WTC11 (cell line): ENCODE measurements at regions not wholly inside any gene's neighbourhood (a gene's known extent, or its start where the extent isn't known, plus 50 kb on each side); places are given as distances from the start of the nearest gene placed in this dataset.

Experiments
- ATAC-seq: fragments of 200-7000 bp; cut with Tn5 transposase; 2 replicates; pipeline ENCODE4 v1.10.0; 2021; ENCODE audit warnings: mild to moderate bottlenecking, moderate library complexity
- CTCF ChIA-PET: fragments of 300-600 bp; sonication (Branson Sonifier 250); formaldehyde crosslinking; loops from one replicate; lab custom pipeline; 2021; ENCODE audit warnings: antibody characterized with exemption; lab: Charles Lee
- POLR2A ChIA-PET: fragments of 350-600 bp; sonication (Branson Sonifier 250); formaldehyde crosslinking; loops from one replicate; lab custom pipeline; 2021; ENCODE audit warnings: antibody characterized with exemption; lab: Charles Lee
- DNase-seq: peaks from one replicate; pipeline ENCODE4 v3.0.0; 2021; ENCODE audit warnings: low spot score
- H3K27ac Mint-ChIP-seq: 2 replicates; pipeline ENCODE4 v1.8.0; 2021; ENCODE audit warnings: mixed read lengths
- H3K27me3 Mint-ChIP-seq: 2 replicates; pipeline ENCODE4 v1.8.0; 2021; ENCODE audit warnings: low read depth, mild to moderate bottlenecking, moderate library complexity, mixed read lengths
- H3K36me3 Mint-ChIP-seq: 2 replicates; pipeline ENCODE4 v1.8.0; 2021; ENCODE audit warnings: mixed read lengths
- H3K4me1 Mint-ChIP-seq: 2 replicates; pipeline ENCODE4 v1.8.0; 2022; ENCODE audit warnings: mixed read lengths
- H3K4me3 Mint-ChIP-seq: 2 replicates; pipeline ENCODE4 v1.8.0; 2021; ENCODE audit warnings: mild to moderate bottlenecking, moderate library complexity, mixed read lengths
- H3K9me3 Mint-ChIP-seq: 2 replicates; pipeline ENCODE4 v1.8.0; 2021; ENCODE audit warnings: mixed read lengths
- AR ChIP-seq: fragments of 250-450 bp; sonication (Bioruptor Pico); IDR thresholded peaks from 2 replicates; pipeline ENCODE4 v1.9.0; 2021; ENCODE audit warnings: mild to moderate bottlenecking
- ATF3 ChIP-seq: sonication (generic); formaldehyde crosslinking; conservative IDR thresholded peaks from 2 replicates; pipeline ENCODE4 v1.8.1; 2022; ENCODE audit warnings: mild to moderate bottlenecking, missing genetic modification reagents
- ATF6 ChIP-seq: sonication (generic); formaldehyde crosslinking; IDR thresholded peaks from 2 replicates; pipeline ENCODE4 v1.8.1; 2023; ENCODE audit warnings: mild to moderate bottlenecking, missing genetic modification reagents
- CBFB ChIP-seq: sonication (generic); formaldehyde crosslinking; IDR thresholded peaks from 2 replicates; pipeline ENCODE4 v1.8.1; 2022; ENCODE audit warnings: mild to moderate bottlenecking, low read depth, missing genetic modification reagents
- CDX4 ChIP-seq: fragments of 250-450 bp; sonication (Bioruptor Pico); IDR thresholded peaks from 2 replicates; pipeline ENCODE4 v1.9.0; 2021; ENCODE audit warnings: moderate library complexity, mild to moderate bottlenecking, inconsistent platforms, borderline replicate concordance
- CREB1 ChIP-seq: sonication (generic); formaldehyde crosslinking; IDR thresholded peaks from 2 replicates; pipeline ENCODE4 v1.8.0; 2023; ENCODE audit warnings: mild to moderate bottlenecking, missing genetic modification reagents
- E2F5 ChIP-seq: sonication (generic); formaldehyde crosslinking; IDR thresholded peaks from 2 replicates; pipeline ENCODE4 v1.8.1; 2022; ENCODE audit warnings: mild to moderate bottlenecking, moderate library complexity, missing genetic modification reagents
- IRF1 ChIP-seq: sonication (generic); formaldehyde crosslinking; IDR thresholded peaks from 2 replicates; pipeline ENCODE4 v1.8.0; 2023; ENCODE audit warnings: missing genetic modification reagents
- MAX ChIP-seq: sonication (generic); formaldehyde crosslinking; IDR thresholded peaks from 2 replicates; pipeline ENCODE4 v1.8.0; 2022; ENCODE audit warnings: mild to moderate bottlenecking, missing genetic modification reagents
- MYBL2 ChIP-seq: sonication (generic); formaldehyde crosslinking; IDR thresholded peaks from 2 replicates; pipeline ENCODE4 v1.8.1; 2023; ENCODE audit warnings: mild to moderate bottlenecking, moderate library complexity, missing genetic modification reagents
- NR2C2 ChIP-seq: sonication (generic); formaldehyde crosslinking; IDR thresholded peaks from 2 replicates; pipeline ENCODE4 v1.8.0; 2022; ENCODE audit warnings: mild to moderate bottlenecking, missing genetic modification reagents
- PRDM15 ChIP-seq: sonication (generic); formaldehyde crosslinking; IDR thresholded peaks from 2 replicates; pipeline ENCODE4 v1.8.0; 2022; ENCODE audit warnings: missing genetic modification reagents
- SMAD3 ChIP-seq: sonication (generic); formaldehyde crosslinking; IDR thresholded peaks from 2 replicates; pipeline ENCODE4 v1.8.0; 2022; ENCODE audit warnings: missing genetic modification reagents, mild to moderate bottlenecking, borderline replicate concordance
- ZNF138 ChIP-seq: sonication (generic); formaldehyde crosslinking; conservative IDR thresholded peaks from 2 replicates; pipeline ENCODE4 v1.8.1; 2022; ENCODE audit warnings: mild to moderate bottlenecking, moderate library complexity, missing genetic modification reagents
- ZNF263 ChIP-seq: sonication (generic); formaldehyde crosslinking; IDR thresholded peaks from 2 replicates; pipeline ENCODE4 v1.8.1; 2022; ENCODE audit warnings: low read depth, mild to moderate bottlenecking, moderate library complexity, missing genetic modification reagents
- ZNF281 ChIP-seq: sonication (generic); formaldehyde crosslinking; IDR thresholded peaks from 2 replicates; pipeline ENCODE4 v1.8.0; 2023; ENCODE audit warnings: mild to moderate bottlenecking, missing genetic modification reagents
- ZNF512 ChIP-seq: sonication (generic); formaldehyde crosslinking; IDR thresholded peaks from 2 replicates; pipeline ENCODE4 v1.8.1; 2022; ENCODE audit warnings: missing genetic modification reagents, borderline replicate concordance

- Mint-ChIP-seq H3K27ac (no peak overlapping the region), H3K27me3 (0 out of 2 replicates have a peak, but pooled peaks cover 6% of the 10 kb centered on the region), H3K4me3 (no peak overlapping the region), H3K36me3 (peaks cover 6% of the 10 kb centered on the region; the same call in 1 of the 2 replicates), H3K9me3 (peaks cover 26% of the 10 kb centered on the region), H3K4me1 (peaks cover 3% of the 10 kb centered on the region)
- DNase-seq (no peak), ATAC-seq (no peak)
- POLR2A ChIA-PET, result interaction anchor here (0.6 kb wide), 1 partner anchor 134 kb away, joined by 3 read pairs; no protein-coding TSS in a partner anchor
- CTCF ChIA-PET, result no interaction called here
- TF ChIP-seq ZNF512 (CRISPR knock-in tag) (no peak), PRDM15 (CRISPR knock-in tag) (no peak), CDX4 (CRISPR knock-in tag) (no peak), MAX (CRISPR knock-in tag) (no peak), AR (CRISPR knock-in tag) (no peak), CREB1 (CRISPR knock-in tag) (no peak), ZNF281 (CRISPR knock-in tag) (no peak)
Measured at GRCh38 chr6:85749236-85749635, 106.5 kb upstream of the SYNCRIP start.

- DNase-seq (no peak), ATAC-seq (no peak)
- CTCF ChIA-PET, result no interaction called here
- 0 out of 2 replicates have a peak, but pooled peaks cover 1% of the 10 kb centered on the region for H3K27me3 Mint-ChIP-seq
- no peak overlapping the region for H3K4me3 Mint-ChIP-seq
- peaks cover 6% of the 10 kb centered on the region; the same call in 1 of the 2 replicates for H3K36me3 Mint-ChIP-seq
- H3K27ac Mint-ChIP-seq, result no peak overlapping the region
- TF ChIP-seq ZNF138 (no peak), NR2C2 (CRISPR knock-in tag) (no peak), ATF3 (CRISPR knock-in tag) (no peak), ATF6 (CRISPR knock-in tag) (no peak), SMAD3 (CRISPR knock-in tag) (no peak), E2F5 (CRISPR knock-in tag) (no peak), IRF1 (CRISPR knock-in tag) (no peak), CBFB (CRISPR knock-in tag) (no peak), MYBL2 (CRISPR knock-in tag) (no peak), ZNF263 (no peak)
- TF ChIP-seq, all 79 proteins: peak for 0
- POLR2A ChIA-PET, result no interaction called here
- peaks cover 33% of the 10 kb centered on the region for H3K9me3 Mint-ChIP-seq
- peaks cover 3% of the 10 kb centered on the region for H3K4me1 Mint-ChIP-seq
Measured at GRCh38 chr6:85747666-85748065, 105.0 kb upstream of the SYNCRIP start.
